ENCODE measurements at regions not wholly inside any gene's neighbourhood (a gene's known extent, or its start where the extent isn't known, plus 50 kb on each side); places are given as distances from the start of the nearest gene placed in this dataset.

GRCh38 chr16:9141813-9142212 lies 50.4 kb downstream of the HAPSTR1 start:
- no peak for TF ChIP-seq CTCF (IDR thresholded peaks at IDR 0.05 in 4 of 5, conservative IDR thresholded peaks at IDR 0.05 in 1 of 5)
- TF ChIP-seq POLR2A (IDR thresholded peaks at IDR 0.05) = no peak
- ATAC-seq (no peak), DNase-seq (no peak)
- intact Hi-C loops (cut with DNase I; ENCODE audit: low total_unique reads) = no loop called here
- no peak overlapping the region for H3K4me3 ChIP-seq
- H3K4me1 ChIP-seq = peaks cover 3 to 8% of the 10 kb centered on the region in 2 donors
- no peaks in the 10 kb centered on the region for H3K27me3 ChIP-seq
- in situ Hi-C loops (cut with MboI; ENCODE audit: low sequenced_read_pairs in 4 of 4) = no loop called here
- H3K9me3 ChIP-seq = no peaks in the 10 kb centered on the region
- H3K27ac ChIP-seq = no peak overlapping the region
- H3K36me3 ChIP-seq = no peaks in the 10 kb centered on the region

- ATAC-seq (no peak), DNase-seq (no peak)
- in situ Hi-C loops (cut with MboI; ENCODE audit: low sequenced_read_pairs in 4 of 4) (no loop called here), intact Hi-C loops (cut with DNase I; ENCODE audit: low total_unique reads) (no loop called here)
- Histone ChIP-seq H3K27me3 (no peaks in the 10 kb centered on the region), H3K9me3 (no peaks in the 10 kb centered on the region), H3K4me3 (no peak overlapping the region), H3K36me3 (no peaks in the 10 kb centered on the region), H3K4me1 (peaks cover 2 to 3% of the 10 kb centered on the region in 2 donors), H3K27ac (no peak overlapping the region)
- TF ChIP-seq POLR2A (IDR thresholded peaks at IDR 0.05) = no peak
- no peak for TF ChIP-seq CTCF (IDR thresholded peaks at IDR 0.05 in 4 of 5, conservative IDR thresholded peaks at IDR 0.05 in 1 of 5)
Measured at GRCh38 chr16:9144106-9144505, 52.7 kb downstream of the HAPSTR1 start.

- DNase-seq (no peak), ATAC-seq (no peak)
- no peak for TF ChIP-seq POLR2A (IDR thresholded peaks at IDR 0.05)
- no peak for TF ChIP-seq CTCF (IDR thresholded peaks at IDR 0.05 in 4 of 5, conservative IDR thresholded peaks at IDR 0.05 in 1 of 5)
- no peaks in the 10 kb centered on the region for H3K27me3 ChIP-seq
- H3K27ac ChIP-seq = no peak overlapping the region
- H3K36me3 ChIP-seq = no peaks in the 10 kb centered on the region
- peaks cover 0 to 3% of the 10 kb centered on the region in 2 donors for H3K4me1 ChIP-seq
- H3K9me3 ChIP-seq = no peaks in the 10 kb centered on the region
- intact Hi-C loops (cut with DNase I; ENCODE audit: low total_unique reads) (no loop called here), in situ Hi-C loops (cut with MboI; ENCODE audit: low sequenced_read_pairs in 4 of 4) (no loop called here)
- no peak overlapping the region for H3K4me3 ChIP-seq
Measured at GRCh38 chr16:9148374-9149015, 57.1 kb downstream of the HAPSTR1 start.

- no peak overlapping the region for H3K4me3 ChIP-seq
- in situ Hi-C loops (cut with MboI; ENCODE audit: low sequenced_read_pairs in 4 of 4) = loop anchor here in 1 of 4 donors (25.0 kb wide), 1 partner anchor 1036 kb away; the partner anchor contains the start of gene GRIN2A
- no peak overlapping the region for H3K27ac ChIP-seq
- ATAC-seq = no peak
- H3K9me3 ChIP-seq = no peaks in the 10 kb centered on the region
- DNase-seq = no peak
- H3K4me1 ChIP-seq = peaks cover 0 to 1% of the 10 kb centered on the region in 2 donors
- no peak for TF ChIP-seq POLR2A (IDR thresholded peaks at IDR 0.05)
- no peak for TF ChIP-seq CTCF (IDR thresholded peaks at IDR 0.05 in 4 of 5, conservative IDR thresholded peaks at IDR 0.05 in 1 of 5)
- peaks cover 0 to 8% (median 0%) of the 10 kb centered on the region in 3 donors for H3K27me3 ChIP-seq
- intact Hi-C loops (cut with DNase I; ENCODE audit: low total_unique reads) = no loop called here
- H3K36me3 ChIP-seq = no peaks in the 10 kb centered on the region
Measured at GRCh38 chr16:9151074-9151473, 59.6 kb downstream of the HAPSTR1 start.

- no peaks in the 10 kb centered on the region for H3K4me1 ChIP-seq
- intact Hi-C loops (cut with DNase I; ENCODE audit: low total_unique reads) = no loop called here
- no peak overlapping the region for H3K4me3 ChIP-seq
- in situ Hi-C loops (cut with MboI; ENCODE audit: low sequenced_read_pairs in 4 of 4) = loop anchor here in 1 of 4 donors (25.0 kb wide), 1 partner anchor 1036 kb away; the partner anchor contains the start of gene GRIN2A
- H3K36me3 ChIP-seq = no peaks in the 10 kb centered on the region
- ATAC-seq (no peak), DNase-seq (no peak)
- TF ChIP-seq POLR2A (IDR thresholded peaks at IDR 0.05) (no peak), CTCF (IDR thresholded peaks at IDR 0.05 in 4 of 5, conservative IDR thresholded peaks at IDR 0.05 in 1 of 5) (no peak)
- H3K27ac ChIP-seq = no peak overlapping the region
- peaks cover 0 to 8% (median 0%) of the 10 kb centered on the region in 3 donors for H3K27me3 ChIP-seq
- no peaks in the 10 kb centered on the region for H3K9me3 ChIP-seq
Measured at GRCh38 chr16:9151597-9151996, 60.2 kb downstream of the HAPSTR1 start.
